Neural crest cell (in vitro differentiated cells): ENCODE measurements at regions not wholly inside any gene's neighbourhood (a gene's known extent, or its start where the extent isn't known, plus 50 kb on each side); places are given as distances from the start of the nearest gene placed in this dataset.

Source experiments
- DNase-seq: peaks from one replicate; pipeline ENCODE4 v3.0.0; 2021; ENCODE audit warnings: low read depth, mixed read lengths, low spot score
- H3K27ac Mint-ChIP-seq: one replicate; pipeline ENCODE4 v1.8.0; 2021; ENCODE audit warnings: mild to moderate bottlenecking, mixed read lengths; ENCODE audit not compliant: unreplicated experiment
- H3K27me3 Mint-ChIP-seq: 2 replicates; pipeline ENCODE4 v1.8.0; 2021; ENCODE audit warnings: low read depth, mild to moderate bottlenecking, mixed read lengths
- H3K36me3 Mint-ChIP-seq: 2 replicates; pipeline ENCODE4 v1.8.0; 2021; ENCODE audit warnings: low read depth, mild to moderate bottlenecking, mixed read lengths
- H3K4me1 Mint-ChIP-seq: 2 replicates; pipeline ENCODE4 v1.8.0; 2021; ENCODE audit warnings: mixed read lengths
- H3K4me3 Mint-ChIP-seq: one replicate; pipeline ENCODE4 v1.8.0; 2021; ENCODE audit warnings: mild to moderate bottlenecking, mixed read lengths
- H3K9me3 Mint-ChIP-seq: 2 replicates; pipeline ENCODE4 v1.8.0; 2021; ENCODE audit warnings: mixed read lengths
- CTCF ChIP-seq: fragments of 200-600 bp; sonication (generic); conservative IDR thresholded peaks from 2 replicates; pipeline ENCODE4 v1.5.0; 2021; ENCODE audit warnings: antibody characterized with exemption, mild to moderate bottlenecking

- Mint-ChIP-seq H3K9me3 (no peaks in the 10 kb centered on the region), H3K4me3 (no peak overlapping the region)
Measured at GRCh38 chr4:81990898-81991297, 382.9 kb downstream of the HNRNPD start.

GRCh38 chr4:81990211-81990610 is 383.6 kb downstream of the HNRNPD start:
- Mint-ChIP-seq H3K27me3 (peaks cover 20% of the 10 kb centered on the region), H3K4me3 (no peak overlapping the region), H3K9me3 (no peaks in the 10 kb centered on the region), H3K27ac (no peak overlapping the region), H3K4me1 (peaks cover 14% of the 10 kb centered on the region), H3K36me3 (no peaks in the 10 kb centered on the region)
- DNase-seq = no peak
- no peak for TF ChIP-seq CTCF

More at GRCh38 chr4:81990898-81991297, 382.9 kb downstream of the HNRNPD start:
- Mint-ChIP-seq H3K36me3 (no peaks in the 10 kb centered on the region), H3K4me1 (peaks cover 14% of the 10 kb centered on the region), H3K27ac (no peak overlapping the region), H3K27me3 (peaks cover 18% of the 10 kb centered on the region)
- no peak for DNase-seq
- no peak for TF ChIP-seq CTCF

- Mint-ChIP-seq H3K9me3 (no peaks in the 10 kb centered on the region), H3K27ac (no peak overlapping the region), H3K4me3 (no peak overlapping the region), H3K4me1 (peaks cover 14% of the 10 kb centered on the region), H3K27me3 (peaks cover 24% of the 10 kb centered on the region), H3K36me3 (no peaks in the 10 kb centered on the region)
- no peak for DNase-seq
- no peak for TF ChIP-seq CTCF
Measured at GRCh38 chr4:81989202-81989601, 384.6 kb downstream of the HNRNPD start.

- no peak overlapping the region for H3K27ac Mint-ChIP-seq
- no peak for TF ChIP-seq CTCF
- no peak overlapping the region for H3K4me3 Mint-ChIP-seq
- H3K4me1 Mint-ChIP-seq = peaks cover 14% of the 10 kb centered on the region
- no peaks in the 10 kb centered on the region for H3K9me3 Mint-ChIP-seq
- peaks cover 21% of the 10 kb centered on the region for H3K27me3 Mint-ChIP-seq
- DNase-seq = no peak
- no peaks in the 10 kb centered on the region for H3K36me3 Mint-ChIP-seq
Measured at GRCh38 chr4:81988178-81988577, 385.6 kb downstream of the HNRNPD start.

- Mint-ChIP-seq H3K27ac (no peak overlapping the region), H3K9me3 (no peaks in the 10 kb centered on the region), H3K36me3 (no peaks in the 10 kb centered on the region), H3K4me1 (no peaks in the 10 kb centered on the region), H3K27me3 (peaks cover 14% of the 10 kb centered on the region), H3K4me3 (no peak overlapping the region)
- DNase-seq = no peak
- TF ChIP-seq CTCF = no peak
Measured at GRCh38 chr4:81984746-81985145, 389.0 kb downstream of the HNRNPD start.
